K562 (cell line): ENCODE measurements at regions not wholly inside any gene's neighbourhood (a gene's known extent, or its start where the extent isn't known, plus 50 kb on each side); places are given as distances from the start of the nearest gene placed in this dataset.

Source experiments
- C11orf30 ChIP-seq: fragments of 450-650 bp; IDR thresholded peaks from 2 replicates; pipeline ENCODE4 v1.6.1; 2016; ENCODE audit warnings: low read depth, mild to moderate bottlenecking
- CBX2 ChIP-seq: fragments of 200-600 bp; sonication (generic); IDR thresholded peaks from one replicate; pipeline ENCODE4 v1.6.1; 2012; ENCODE audit warnings: mild to moderate bottlenecking, low read length, inconsistent platforms; ENCODE audit not compliant: insufficient read depth, poor library complexity, severe bottlenecking
- NFE2 ChIP-seq: IDR thresholded peaks from 2 replicates; pipeline ENCODE4 v1.6.1; 2014; ENCODE audit warnings: antibody characterized with exemption, low read depth
- RBM22 ChIP-seq: fragments of 200-400 bp; formaldehyde crosslinking; IDR thresholded peaks from 2 replicates; pipeline ENCODE4 v1.6.1; 2018; ENCODE audit warnings: low read length, low read depth; ENCODE audit not compliant: poor library complexity, severe bottlenecking
- TSHZ1 ChIP-seq: fragments of 250-450 bp; sonication (Bioruptor Pico); IDR thresholded peaks from 2 replicates; pipeline ENCODE4 v1.4.0; 2020; ENCODE audit warnings: mild to moderate bottlenecking, moderate library complexity
- TF ChIP-seq, protein P1 (sequence below): sonication (generic); formaldehyde crosslinking; IDR thresholded peaks from 2 replicates; pipeline ENCODE4 v1.5.0; 2020; ENCODE audit warnings: missing genetic modification reagents

DNA sequence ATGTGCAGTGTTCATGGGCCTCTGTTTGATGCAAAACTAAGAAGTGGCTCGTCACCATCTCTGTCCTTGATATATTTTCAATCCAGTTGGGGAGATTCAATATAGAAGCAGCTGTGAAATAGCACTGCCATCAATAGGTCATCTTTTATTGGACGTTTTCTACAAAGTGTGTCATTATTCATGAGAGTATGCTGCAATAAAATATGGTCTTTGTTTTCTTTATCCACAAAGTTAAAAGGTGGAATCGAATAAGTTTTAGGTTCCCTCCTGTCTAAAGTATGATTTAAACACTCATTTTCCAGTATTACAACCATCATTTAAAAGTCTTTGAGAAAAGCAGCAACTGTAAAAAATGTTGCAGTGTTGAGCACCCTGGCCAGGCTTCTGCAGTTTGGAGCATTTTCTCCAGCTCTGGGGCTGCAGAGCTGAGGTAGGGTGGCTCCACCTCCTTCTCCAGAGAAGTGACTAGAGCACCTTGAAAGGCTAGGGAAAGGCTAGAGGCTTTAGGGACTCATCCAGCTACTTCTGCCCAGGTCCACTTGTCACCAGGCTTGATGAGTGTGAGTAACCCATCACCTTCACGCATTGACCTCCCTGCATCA is 56.5 kb upstream of the DNAH14 start:
- no peak for TF ChIP-seq NFE2
- TF ChIP-seq RBM22: no peak
- TF ChIP-seq TSHZ1: no peak
- no peak for TF ChIP-seq CBX2
- TF ChIP-seq C11orf30: no peak
- TF ChIP-seq, protein P1, sequence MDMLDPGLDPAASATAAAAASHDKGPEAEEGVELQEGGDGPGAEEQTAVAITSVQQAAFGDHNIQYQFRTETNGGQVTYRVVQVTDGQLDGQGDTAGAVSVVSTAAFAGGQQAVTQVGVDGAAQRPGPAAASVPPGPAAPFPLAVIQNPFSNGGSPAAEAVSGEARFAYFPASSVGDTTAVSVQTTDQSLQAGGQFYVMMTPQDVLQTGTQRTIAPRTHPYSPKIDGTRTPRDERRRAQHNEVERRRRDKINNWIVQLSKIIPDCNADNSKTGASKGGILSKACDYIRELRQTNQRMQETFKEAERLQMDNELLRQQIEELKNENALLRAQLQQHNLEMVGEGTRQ: no peak
